KMS-11 (cell line): ENCODE measurements at regions not wholly inside any gene's neighbourhood (a gene's known extent, or its start where the extent isn't known, plus 50 kb on each side); places are given as distances from the start of the nearest gene placed in this dataset.

Source experiments
- H2AFZ ChIP-seq: fragments of 200-600 bp; sonication (generic); 2 replicates; pipeline ENCODE4 v1.6.1; 2016; ENCODE audit warnings: antibody characterized with exemption, mixed run types, low read depth
- H3K27ac ChIP-seq: fragments of 200-600 bp; sonication (generic); 2 replicates; pipeline ENCODE4 v1.6.1; 2016; ENCODE audit warnings: mild to moderate bottlenecking, mixed run types
- H3K27me3 ChIP-seq: fragments of 200-600 bp; sonication (generic); 2 replicates; pipeline ENCODE4 v1.6.1; 2017; ENCODE audit warnings: mild to moderate bottlenecking, low read depth, mixed run types, moderate library complexity; ENCODE audit not compliant: insufficient read depth
- H3K36me3 ChIP-seq: fragments of 200-600 bp; sonication (generic); 2 replicates; pipeline ENCODE4 v1.6.1; 2017; ENCODE audit warnings: mild to moderate bottlenecking, mixed run types; ENCODE audit not compliant: insufficient read depth
- H3K4me1 ChIP-seq: fragments of 200-600 bp; sonication (generic); 2 replicates; pipeline ENCODE4 v1.6.1; 2016; ENCODE audit warnings: mild to moderate bottlenecking, low read depth, mixed run types; ENCODE audit not compliant: poor library complexity, severe bottlenecking
- H3K4me2 ChIP-seq: fragments of 200-600 bp; sonication (generic); 2 replicates; pipeline ENCODE4 v1.7.0; 2016; ENCODE audit warnings: mild to moderate bottlenecking, mixed run types
- H3K4me3 ChIP-seq: fragments of 200-600 bp; sonication (generic); IDR thresholded peaks from 2 replicates; pipeline ENCODE4 v1.6.1; 2017; ENCODE audit warnings: low read depth, low read length, mixed read lengths; ENCODE audit not compliant: insufficient read depth
- H3K79me2 ChIP-seq: fragments of 200-600 bp; sonication (generic); 2 replicates; pipeline ENCODE4 v1.6.1; 2016; ENCODE audit warnings: low read depth, mixed run types; ENCODE audit not compliant: insufficient read depth
- H3K9ac ChIP-seq: fragments of 200-600 bp; sonication (generic); 2 replicates; pipeline ENCODE4 v1.6.1; 2016; ENCODE audit warnings: mild to moderate bottlenecking, mixed run types
- H4K20me1 ChIP-seq: fragments of 200-600 bp; sonication (generic); 2 replicates; pipeline ENCODE4 v1.6.1; 2016; ENCODE audit warnings: mild to moderate bottlenecking, mixed run types; ENCODE audit not compliant: insufficient read depth
- TF ChIP-seq, protein P1 (sequence below): fragments of 200-600 bp; sonication (generic); conservative IDR thresholded peaks from 2 replicates; pipeline ENCODE4 v1.6.1; 2017; ENCODE audit warnings: low read depth, mild to moderate bottlenecking, antibody characterized with exemption, low read length, moderate library complexity, mixed read lengths

DNA sequence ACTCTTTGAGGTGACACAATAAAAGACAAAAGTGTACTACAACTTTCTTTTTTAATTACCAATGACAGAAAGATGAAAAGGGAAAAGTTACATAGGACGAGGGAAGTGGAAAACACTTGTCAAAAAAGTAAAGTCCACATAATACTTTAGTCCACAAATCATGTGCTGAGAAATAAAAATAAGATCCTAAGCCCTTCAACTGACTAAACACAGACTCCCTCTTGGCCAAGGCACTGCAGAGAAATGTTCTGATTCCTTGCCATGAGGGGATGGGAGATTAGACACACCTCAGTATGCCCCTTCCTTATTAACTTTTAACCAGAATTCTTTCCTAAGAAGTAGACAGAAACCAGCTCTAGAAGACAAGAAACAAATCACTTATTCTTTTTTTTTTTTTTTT, 59.5 kb upstream of the TGFBR2 start:
- H3K4me1 ChIP-seq = no peaks in the 10 kb centered on the region
- H3K9ac ChIP-seq = no peak overlapping the region
- no peaks in the 10 kb centered on the region for H3K36me3 ChIP-seq
- H3K4me2 ChIP-seq = no peak overlapping the region
- H2AFZ ChIP-seq = no peak overlapping the region
- H3K27ac ChIP-seq = no peak overlapping the region
- no peaks in the 10 kb centered on the region for H3K79me2 ChIP-seq
- H4K20me1 ChIP-seq = no peaks in the 10 kb centered on the region
- H3K27me3 ChIP-seq = no peaks in the 10 kb centered on the region
- TF ChIP-seq, protein P1, sequence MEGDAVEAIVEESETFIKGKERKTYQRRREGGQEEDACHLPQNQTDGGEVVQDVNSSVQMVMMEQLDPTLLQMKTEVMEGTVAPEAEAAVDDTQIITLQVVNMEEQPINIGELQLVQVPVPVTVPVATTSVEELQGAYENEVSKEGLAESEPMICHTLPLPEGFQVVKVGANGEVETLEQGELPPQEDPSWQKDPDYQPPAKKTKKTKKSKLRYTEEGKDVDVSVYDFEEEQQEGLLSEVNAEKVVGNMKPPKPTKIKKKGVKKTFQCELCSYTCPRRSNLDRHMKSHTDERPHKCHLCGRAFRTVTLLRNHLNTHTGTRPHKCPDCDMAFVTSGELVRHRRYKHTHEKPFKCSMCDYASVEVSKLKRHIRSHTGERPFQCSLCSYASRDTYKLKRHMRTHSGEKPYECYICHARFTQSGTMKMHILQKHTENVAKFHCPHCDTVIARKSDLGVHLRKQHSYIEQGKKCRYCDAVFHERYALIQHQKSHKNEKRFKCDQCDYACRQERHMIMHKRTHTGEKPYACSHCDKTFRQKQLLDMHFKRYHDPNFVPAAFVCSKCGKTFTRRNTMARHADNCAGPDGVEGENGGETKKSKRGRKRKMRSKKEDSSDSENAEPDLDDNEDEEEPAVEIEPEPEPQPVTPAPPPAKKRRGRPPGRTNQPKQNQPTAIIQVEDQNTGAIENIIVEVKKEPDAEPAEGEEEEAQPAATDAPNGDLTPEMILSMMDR = no peak
- no peak overlapping the region for H3K4me3 ChIP-seq

DNA sequence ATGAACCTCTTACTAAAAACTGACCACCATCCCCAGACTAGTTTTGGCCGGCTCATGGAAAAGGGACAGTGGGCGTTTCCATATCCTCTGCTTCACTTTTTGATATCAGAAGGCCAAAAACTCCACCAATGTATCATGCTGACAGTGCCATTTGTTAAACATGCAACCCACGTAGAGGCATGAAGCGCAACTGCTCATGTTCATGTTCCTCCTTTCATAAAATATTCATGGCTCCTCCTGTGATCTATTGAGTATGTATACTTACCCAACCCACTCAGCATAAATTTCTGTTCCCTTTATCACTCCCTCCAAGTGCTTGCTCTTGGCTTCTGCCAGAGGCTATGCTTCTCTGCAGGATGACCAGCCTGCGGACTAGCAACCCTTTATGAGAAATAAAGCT, 58.7 kb upstream of the TGFBR2 start:
- Histone ChIP-seq H3K36me3 (no peaks in the 10 kb centered on the region), H4K20me1 (no peaks in the 10 kb centered on the region), H2AFZ (no peak overlapping the region), H3K4me1 (no peaks in the 10 kb centered on the region), H3K4me2 (no peak overlapping the region), H3K27me3 (no peaks in the 10 kb centered on the region), H3K4me3 (no peak overlapping the region), H3K27ac (no peak overlapping the region), H3K79me2 (no peaks in the 10 kb centered on the region), H3K9ac (no peak overlapping the region)
- TF ChIP-seq, protein P1 = no peak

DNA sequence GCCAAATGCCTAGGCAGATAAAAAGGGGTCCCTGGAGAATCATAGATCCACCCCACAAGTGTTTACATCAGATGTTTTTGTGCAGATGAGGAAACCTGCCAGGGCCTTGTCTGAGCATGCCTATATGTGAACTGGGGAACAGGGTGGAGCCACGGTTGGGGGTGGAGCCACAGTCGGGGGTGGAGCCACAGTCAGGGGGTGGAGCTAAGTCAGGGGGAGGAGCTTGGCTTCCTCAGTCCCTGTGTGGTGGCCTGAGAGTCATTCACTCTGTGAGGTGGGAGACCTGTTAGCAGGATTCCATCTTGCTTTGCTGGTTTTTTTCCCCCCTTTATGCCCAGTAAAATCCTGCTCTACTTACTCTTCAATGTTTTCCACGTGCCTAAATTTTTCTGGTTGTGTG, 57.8 kb upstream of the TGFBR2 start:
- TF ChIP-seq, protein P1 = no peak
- H3K4me2 ChIP-seq = no peak overlapping the region

DNA sequence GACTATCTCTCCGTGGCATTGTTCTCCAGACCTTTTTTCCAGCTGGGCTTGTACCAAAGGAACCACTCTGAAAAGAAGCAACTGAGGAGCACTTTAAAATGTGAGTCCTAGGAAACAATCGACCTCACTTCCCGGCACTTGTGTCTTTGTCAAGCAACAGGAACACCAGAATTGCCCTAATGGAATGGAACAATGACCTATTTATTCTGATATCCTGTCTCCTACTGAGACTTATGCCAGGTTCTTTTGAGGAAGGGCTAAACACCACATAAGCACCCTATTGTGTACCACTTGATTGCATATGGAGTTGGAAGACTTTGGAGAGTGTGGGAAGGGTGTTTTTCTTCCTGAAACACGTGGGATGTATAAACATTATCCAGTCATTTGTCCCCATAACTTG, 56.8 kb upstream of the TGFBR2 start:
- no peaks in the 10 kb centered on the region for H3K4me1 ChIP-seq
- no peaks in the 10 kb centered on the region for H3K36me3 ChIP-seq
- no peaks in the 10 kb centered on the region for H3K27me3 ChIP-seq
- no peak overlapping the region for H3K4me2 ChIP-seq
- no peaks in the 10 kb centered on the region for H3K79me2 ChIP-seq
- TF ChIP-seq, protein P1 = no peak
- H3K4me3 ChIP-seq = no peak overlapping the region
- H3K27ac ChIP-seq = no peak overlapping the region
- H2AFZ ChIP-seq = no peak overlapping the region
- no peak overlapping the region for H3K9ac ChIP-seq
- no peaks in the 10 kb centered on the region for H4K20me1 ChIP-seq

More for the DNA sequence above, 57.8 kb upstream of the TGFBR2 start:
- no peaks in the 10 kb centered on the region for H3K4me1 ChIP-seq
- no peaks in the 10 kb centered on the region for H3K36me3 ChIP-seq
- H3K79me2 ChIP-seq = no peaks in the 10 kb centered on the region
- no peaks in the 10 kb centered on the region for H4K20me1 ChIP-seq
- H3K27me3 ChIP-seq = no peaks in the 10 kb centered on the region
- no peak overlapping the region for H3K27ac ChIP-seq
- H2AFZ ChIP-seq = no peak overlapping the region
- H3K9ac ChIP-seq = no peak overlapping the region
- no peak overlapping the region for H3K4me3 ChIP-seq
